ENCODE measurements at regions not wholly inside any gene's neighbourhood (a gene's known extent, or its start where the extent isn't known, plus 50 kb on each side); places are given as distances from the start of the nearest gene placed in this dataset.

- Histone ChIP-seq H3K4me3 (no peak overlapping the region), H3K27ac (no peak overlapping the region), H3K27me3 (no peaks in the 10 kb centered on the region), H3K4me1 (no peaks in the 10 kb centered on the region), H3K9me3 (no peaks in the 10 kb centered on the region), H3K36me3 (no peaks in the 10 kb centered on the region)
- no peak for DNase-seq
- 71% methylated on average over 2 of the region's 4 CpGs for WGBS (ENCODE audit: insufficient coverage, low coverage, low lambda C conversion rate, missing lambda C conversion rate)
- TF ChIP-seq POLR2A (IDR thresholded peaks at IDR 0.05) (no peak), CTCF (IDR thresholded peaks at IDR 0.05) (no peak)
- intact Hi-C loops (cut with DNase I), result no loop called here
- ATAC-seq, result no peak
These were observed 146.7 kb downstream of the TEX36 start for GRCh38 chr10:125536236-125536635.

- H3K4me3 ChIP-seq, result no peak overlapping the region
- ATAC-seq (no peak), DNase-seq (no peak)
- intact Hi-C loops (cut with DNase I), result no loop called here
- no peaks in the 10 kb centered on the region for H3K9me3 ChIP-seq
- H3K36me3 ChIP-seq, result no peaks in the 10 kb centered on the region
- H3K27me3 ChIP-seq, result no peaks in the 10 kb centered on the region
- no peaks in the 10 kb centered on the region for H3K4me1 ChIP-seq
- 55% methylated on average over 8 of the region's 8 CpGs for WGBS (ENCODE audit: insufficient coverage, low coverage, low lambda C conversion rate, missing lambda C conversion rate)
- no peak for TF ChIP-seq CTCF (IDR thresholded peaks at IDR 0.05)
- no peak for TF ChIP-seq POLR2A (IDR thresholded peaks at IDR 0.05)
- no peak overlapping the region for H3K27ac ChIP-seq
These were observed 147.4 kb downstream of the TEX36 start for GRCh38 chr10:125535559-125535958.

- Histone ChIP-seq H3K27ac (no peak overlapping the region), H3K4me3 (no peak overlapping the region), H3K9me3 (no peaks in the 10 kb centered on the region), H3K36me3 (no peaks in the 10 kb centered on the region), H3K4me1 (no peaks in the 10 kb centered on the region), H3K27me3 (no peaks in the 10 kb centered on the region)
- TF ChIP-seq CTCF (IDR thresholded peaks at IDR 0.05) (no peak), POLR2A (IDR thresholded peaks at IDR 0.05) (no peak)
- intact Hi-C loops (cut with DNase I), result no loop called here
- DNase-seq (no peak), ATAC-seq (no peak)
- 36% methylated on average over 4 of the region's 5 CpGs for WGBS (ENCODE audit: insufficient coverage, low coverage, low lambda C conversion rate, missing lambda C conversion rate)
These were observed 148.4 kb downstream of the TEX36 start for GRCh38 chr10:125534515-125534914.

- ATAC-seq (no peak), DNase-seq (no peak)
- 34% methylated on average over 5 of the region's 8 CpGs for WGBS (ENCODE audit: insufficient coverage, low coverage, low lambda C conversion rate, missing lambda C conversion rate)
- Histone ChIP-seq H3K4me1 (no peaks in the 10 kb centered on the region), H3K4me3 (no peak overlapping the region), H3K9me3 (no peaks in the 10 kb centered on the region), H3K36me3 (no peaks in the 10 kb centered on the region), H3K27ac (no peak overlapping the region), H3K27me3 (no peaks in the 10 kb centered on the region)
- intact Hi-C loops (cut with DNase I), result no loop called here
- TF ChIP-seq POLR2A (IDR thresholded peaks at IDR 0.05) (no peak), CTCF (IDR thresholded peaks at IDR 0.05) (no peak)
These were observed 149.1 kb downstream of the TEX36 start for GRCh38 chr10:125533866-125534265.

- no peak for TF ChIP-seq POLR2A (IDR thresholded peaks at IDR 0.05)
- no peak for TF ChIP-seq CTCF (IDR thresholded peaks at IDR 0.05)
- Histone ChIP-seq H3K27ac (no peak overlapping the region), H3K27me3 (no peaks in the 10 kb centered on the region), H3K36me3 (no peaks in the 10 kb centered on the region), H3K4me1 (no peaks in the 10 kb centered on the region), H3K4me3 (no peak overlapping the region), H3K9me3 (no peaks in the 10 kb centered on the region)
- ATAC-seq (no peak), DNase-seq (no peak)
- intact Hi-C loops (cut with DNase I), result no loop called here
- 56% methylated on average over 8 of the region's 12 CpGs for WGBS (ENCODE audit: insufficient coverage, low coverage, low lambda C conversion rate, missing lambda C conversion rate)
These were observed 151.5 kb downstream of the TEX36 start for GRCh38 chr10:125531465-125531864.

Measured in right lobe of liver (tissue), 6 donors.